Esophagus muscularis mucosa (tissue), 4 donors: ENCODE measurements at regions not wholly inside any gene's neighbourhood (a gene's known extent, or its start where the extent isn't known, plus 50 kb on each side); places are given as distances from the start of the nearest gene placed in this dataset.

Experiments used
- DNase-seq: peaks from one replicate; pipeline ENCODE4 v3.0.0-alpha.2; 2017; ENCODE audit errors: extremely low spot score
- H3K27ac ChIP-seq, 4 donors: fragments of 200-600 bp; sonication (generic); replicated peaks in 1 of 4; 1 replicate in 3 of 4; 2 replicates in 1 of 4; pipeline ENCODE4 v1.5.1; 2016 to 2019; ENCODE audit warnings: mild to moderate bottlenecking in 1 of 4
- H3K27me3 ChIP-seq, 4 donors: fragments of 200-600 bp; sonication (generic); one replicate each; pipeline versions ENCODE4 v1.5.1 to v1.6.0; 2016 to 2019
- H3K36me3 ChIP-seq, 4 donors: fragments of 200-600 bp; sonication (generic); one replicate each; pipeline ENCODE4 v1.5.1; 2016 to 2019
- H3K4me1 ChIP-seq, 4 donors: fragments of 200-600 bp; sonication (generic); one replicate each; pipeline ENCODE4 v1.5.1; 2016 to 2019
- H3K4me3 ChIP-seq, 4 donors: fragments of 200-600 bp; sonication (generic); 1 replicate in 2 of 4; 2 replicates in 2 of 4; pipeline ENCODE4 v1.5.1; 2016 to 2019; ENCODE audit warnings: mild to moderate bottlenecking in 4 of 4, moderate library complexity in 1 of 4
- H3K9me3 ChIP-seq, 4 donors: fragments of 200-600 bp; sonication (generic); 1 replicate in 3 of 4; 2 replicates in 1 of 4; pipeline ENCODE4 v1.5.1; 2016 to 2019
- CTCF ChIP-seq, 3 experiments: fragments of 200-600 bp in 2 of 3; fragments of 450-650 bp in 1 of 3; sonication (generic) in 2 of 3; IDR thresholded peaks; one replicate each; pipeline ENCODE4 v1.5.1; 2017 to 2019; ENCODE audit warnings: antibody characterized with exemption in 3 of 3, mild to moderate bottlenecking in 2 of 3, moderate library complexity in 1 of 3
- EP300 ChIP-seq: sonication (generic); formaldehyde crosslinking; IDR thresholded peaks from one replicate; pipeline ENCODE4 v1.6.1; 2017; ENCODE audit warnings: antibody characterized with exemption
- POLR2A ChIP-seq: fragments of 450-650 bp; IDR thresholded peaks from one replicate; pipeline ENCODE4 v1.6.1; 2017; ENCODE audit warnings: antibody characterized with exemption, moderate library complexity, mild to moderate bottlenecking, low read depth
- POLR2AphosphoS5 ChIP-seq, 2 donors: sonication (generic); formaldehyde crosslinking; IDR thresholded peaks; one replicate each; pipeline ENCODE4 v1.6.1; 2017; ENCODE audit warnings: antibody characterized with exemption in 2 of 2
- WGBS: methylation state at CpG from one replicate; pipeline ENCODE4 v1.1.5; 2018; 5-methylcytosine and 5-hydroxymethylcytosine counted together
- intact Hi-C: fragments of 100-400 bp; cut with DNase I; formaldehyde crosslinking; loops from one replicate; pipeline ENCODE4 v1.15.1; 2023

- Histone ChIP-seq H3K4me3 (no peak overlapping the region), H3K4me1 (peaks cover 0 to 7% (median 3%) of the 10 kb centered on the region in 4 donors), H3K27me3 (no peaks in the 10 kb centered on the region), H3K36me3 (no peaks in the 10 kb centered on the region), H3K27ac (no peak overlapping the region), H3K9me3 (peaks cover 0 to 20% (median 16%) of the 10 kb centered on the region in 4 donors)
- intact Hi-C loops, result no loop called here
- 37% methylated on average over 3 of the region's 3 CpGs for WGBS
- no peak for DNase-seq
- TF ChIP-seq POLR2A (no peak), CTCF (IDR thresholded peaks at IDR 0.05) (no peak), EP300 (no peak), POLR2AphosphoS5 (IDR thresholded peaks at IDR 0.05) (no peak)
Measured at GRCh38 chr1:98104289-98104688, 183.5 kb upstream of the DPYD start.

- H3K36me3 ChIP-seq, result no peaks in the 10 kb centered on the region
- WGBS, result 65% methylated on average over 5 of the region's 5 CpGs
- peaks cover 0 to 7% (median 3%) of the 10 kb centered on the region in 4 donors for H3K4me1 ChIP-seq
- peaks cover 0 to 20% (median 16%) of the 10 kb centered on the region in 4 donors for H3K9me3 ChIP-seq
- no peak for TF ChIP-seq EP300
- no peak for TF ChIP-seq POLR2A
- no peak for TF ChIP-seq CTCF (IDR thresholded peaks at IDR 0.05)
- TF ChIP-seq POLR2AphosphoS5 (IDR thresholded peaks at IDR 0.05), result no peak
- H3K27ac ChIP-seq, result no peak overlapping the region
- intact Hi-C loops, result no loop called here
- no peak overlapping the region for H3K4me3 ChIP-seq
- no peaks in the 10 kb centered on the region for H3K27me3 ChIP-seq
- no peak for DNase-seq
Measured at GRCh38 chr1:98103617-98104285, 182.9 kb upstream of the DPYD start.

GRCh38 chr1:98102345-98103030 is 181.7 kb upstream of the DPYD start:
- WGBS, result 81% methylated on average over 4 of the region's 4 CpGs
- DNase-seq, result no peak
- H3K9me3 ChIP-seq, result peaks cover 0 to 10% (median 7%) of the 10 kb centered on the region in 4 donors
- no peak overlapping the region for H3K27ac ChIP-seq
- TF ChIP-seq EP300, result no peak
- TF ChIP-seq POLR2AphosphoS5 (IDR thresholded peaks at IDR 0.05), result no peak
- no peak for TF ChIP-seq POLR2A
- no peak for TF ChIP-seq CTCF (IDR thresholded peaks at IDR 0.05)
- no peak overlapping the region for H3K4me3 ChIP-seq
- peaks cover 0 to 7% (median 3%) of the 10 kb centered on the region in 4 donors for H3K4me1 ChIP-seq
- no peaks in the 10 kb centered on the region for H3K27me3 ChIP-seq
- no peaks in the 10 kb centered on the region for H3K36me3 ChIP-seq
- intact Hi-C loops, result no loop called here

- 89% methylated on average over 2 of the region's 2 CpGs for WGBS
- no peak for DNase-seq
- no peaks in the 10 kb centered on the region for H3K27me3 ChIP-seq
- peaks cover 0 to 7% (median 3%) of the 10 kb centered on the region in 4 donors for H3K4me1 ChIP-seq
- no peak for TF ChIP-seq CTCF (IDR thresholded peaks at IDR 0.05)
- TF ChIP-seq POLR2AphosphoS5 (IDR thresholded peaks at IDR 0.05), result no peak
- TF ChIP-seq POLR2A, result no peak
- TF ChIP-seq EP300, result no peak
- intact Hi-C loops, result no loop called here
- peaks cover 0 to 2% (median 0%) of the 10 kb centered on the region in 4 donors for H3K9me3 ChIP-seq
- H3K36me3 ChIP-seq, result no peaks in the 10 kb centered on the region
- no peak overlapping the region for H3K4me3 ChIP-seq
- no peak overlapping the region for H3K27ac ChIP-seq
Measured at GRCh38 chr1:98101364-98101763, 180.5 kb upstream of the DPYD start.
